ENCODE measurements at regions not wholly inside any gene's neighbourhood (a gene's known extent, or its start where the extent isn't known, plus 50 kb on each side); places are given as distances from the start of the nearest gene placed in this dataset.

- DNase-seq = no peak
These were observed 189.7 kb downstream of the BCAT1 start for GRCh38 chr12:24759155-24759554.

GRCh38 chr12:24756479-24757024, 192.3 kb downstream of the BCAT1 start:
- no peak for DNase-seq

DNA sequence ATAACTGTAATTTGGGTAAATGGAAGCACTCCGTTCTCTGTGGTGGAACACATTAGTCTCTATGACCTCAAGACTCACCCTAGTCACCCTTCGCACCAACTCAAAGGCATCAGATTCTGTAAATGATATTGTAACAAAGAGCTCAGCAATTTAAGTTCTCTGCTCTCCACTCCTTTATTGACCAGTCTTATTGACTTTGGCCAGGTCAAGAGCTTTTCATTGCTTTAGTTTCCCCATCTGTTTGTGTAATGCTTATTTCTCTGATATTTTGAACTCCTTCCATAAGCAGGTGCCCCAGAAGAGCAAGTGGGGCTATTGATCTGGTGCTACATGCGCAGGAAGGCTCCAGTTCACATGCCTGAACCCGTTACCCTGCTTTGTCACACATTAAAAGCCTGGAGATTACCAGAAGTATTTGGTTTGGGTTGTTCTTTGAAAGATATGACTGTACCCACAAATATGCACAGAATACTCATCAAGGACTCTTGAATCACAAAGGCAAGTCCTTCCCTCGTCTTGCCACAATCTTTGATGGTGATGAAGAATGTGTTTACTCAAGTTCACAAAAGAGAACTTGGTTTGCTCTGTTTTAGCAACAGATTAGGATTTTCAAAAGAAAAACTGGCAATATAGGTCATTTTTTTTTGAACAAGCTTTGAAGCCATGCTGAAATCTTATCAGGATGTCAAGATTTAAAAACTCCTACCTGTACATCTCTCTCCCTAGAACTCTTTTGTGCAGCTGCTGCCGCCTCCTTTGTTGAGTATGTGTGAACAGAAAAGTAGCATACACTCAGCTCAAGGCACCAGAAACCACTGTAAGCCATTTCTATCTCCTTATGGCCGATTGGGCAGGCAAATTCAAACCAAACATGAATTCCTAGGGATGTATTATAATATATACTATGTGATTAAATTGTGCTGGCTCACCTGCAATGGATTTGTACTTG, 193.9 kb downstream of the BCAT1 start:
- DNase-seq = no peak

DNA sequence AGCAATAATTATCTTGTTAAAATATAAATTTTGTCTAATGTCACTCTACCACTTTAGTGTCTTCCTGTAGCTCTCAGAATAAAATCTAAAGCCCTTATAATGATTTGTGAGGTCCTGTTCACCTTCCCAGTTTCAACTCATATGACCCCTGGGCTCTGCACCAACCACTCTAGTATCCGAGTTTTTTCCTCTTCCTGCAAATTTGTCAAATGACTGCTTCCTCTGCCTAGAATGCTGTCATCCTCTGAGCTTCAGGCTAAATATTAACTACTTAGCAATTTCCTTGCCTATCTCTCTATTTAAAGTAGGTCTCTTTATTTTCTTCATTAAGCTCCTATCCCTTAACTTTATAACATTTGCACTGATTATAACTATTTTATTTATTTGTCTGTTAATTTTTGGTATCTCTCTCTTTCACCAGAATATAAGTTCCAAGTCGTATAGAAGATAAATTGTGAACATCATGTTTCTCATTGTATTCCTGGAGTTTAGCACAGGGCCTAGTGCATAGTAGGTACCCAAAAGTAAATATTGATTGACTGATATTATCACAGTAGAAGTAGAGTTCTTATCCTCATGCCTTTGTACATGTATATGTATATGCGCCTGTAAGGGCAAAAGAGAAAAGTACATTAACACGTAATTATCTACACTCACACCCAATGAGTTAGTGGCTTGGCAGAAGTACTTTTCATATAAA, 196.0 kb downstream of the BCAT1 start:
- DNase-seq = no peak

- no peak for DNase-seq
These were observed 197.7 kb downstream of the BCAT1 start for GRCh38 chr12:24751181-24751580.

DNA sequence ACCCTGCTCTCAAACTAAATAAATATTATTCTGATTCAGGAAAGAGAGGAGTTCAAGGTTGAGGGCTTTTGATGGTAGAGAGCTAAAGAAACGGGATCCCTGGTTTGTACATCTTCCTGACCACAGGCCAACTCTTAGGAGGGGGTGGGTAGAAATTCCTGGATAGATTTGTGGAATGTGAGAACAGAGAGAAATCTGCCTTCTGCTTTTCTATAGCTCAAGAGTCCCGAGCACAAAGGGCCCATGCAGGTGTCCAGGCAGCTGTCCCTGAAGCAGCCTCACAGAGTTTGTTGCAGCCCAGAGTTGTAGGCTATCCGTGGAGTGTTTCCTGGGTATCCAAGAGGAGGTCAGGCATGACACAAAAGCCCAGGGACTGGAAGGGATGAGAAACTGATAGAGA, 198.6 kb downstream of the BCAT1 start:
- DNase-seq = no peak

DNA sequence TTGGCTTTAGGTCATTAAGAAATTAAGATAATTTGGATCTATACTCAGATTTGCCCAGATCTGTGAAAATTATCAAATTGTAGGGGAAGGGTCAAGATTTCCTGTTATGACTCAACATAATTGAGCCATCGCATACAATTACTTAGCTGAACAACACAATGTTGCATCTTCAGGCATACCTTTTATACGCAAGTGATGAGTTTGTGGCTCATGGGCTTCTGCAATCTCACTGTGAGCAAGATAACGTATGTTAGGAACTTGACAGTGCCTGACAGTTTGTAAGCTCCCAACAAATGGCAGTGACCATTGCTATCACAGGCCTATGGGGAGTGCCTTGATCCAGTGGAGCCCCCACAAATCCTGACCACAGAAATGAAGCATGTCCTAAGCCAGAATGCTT, 199.7 kb downstream of the BCAT1 start:
- no peak for DNase-seq

DNA sequence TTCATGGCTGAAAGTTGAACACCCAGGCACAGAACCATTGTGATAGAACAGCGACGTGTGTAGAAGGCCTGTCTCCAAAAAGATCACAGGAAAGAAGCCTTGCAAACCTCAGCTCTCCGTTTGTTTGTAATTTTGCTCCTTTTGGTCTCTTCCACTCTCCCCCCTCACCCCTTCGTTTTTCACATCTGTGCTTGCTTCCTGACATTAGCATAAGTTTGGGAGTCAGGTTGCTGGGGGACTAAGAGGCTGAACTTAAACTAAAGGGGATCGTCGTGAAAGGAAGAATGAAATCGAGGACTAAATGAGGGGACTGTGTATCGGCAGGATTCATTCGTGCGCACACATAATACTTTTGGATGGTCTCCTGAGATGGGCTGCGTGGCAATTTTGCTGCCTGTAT, 200.6 kb downstream of the BCAT1 start:
- DNase-seq = no peak

DNA sequence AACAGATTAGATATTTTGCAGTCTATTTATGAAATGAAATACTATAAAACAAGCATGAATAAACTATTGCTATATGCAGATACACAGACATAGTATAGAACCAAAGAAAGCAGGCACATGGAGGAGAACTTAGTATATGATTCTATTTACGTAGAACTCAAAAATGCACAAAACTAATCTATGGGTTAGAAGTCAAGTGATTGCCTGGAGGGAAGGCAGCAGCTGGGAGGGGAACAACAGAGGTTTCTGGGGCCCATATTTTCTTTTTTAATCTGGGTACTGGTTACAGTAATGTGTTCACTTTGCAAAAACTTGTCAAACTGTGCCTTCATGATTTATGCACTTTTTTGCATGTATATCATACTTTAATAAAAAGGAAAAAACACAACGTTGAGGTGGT, 202.0 kb downstream of the BCAT1 start:
- DNase-seq = no peak

DNA sequence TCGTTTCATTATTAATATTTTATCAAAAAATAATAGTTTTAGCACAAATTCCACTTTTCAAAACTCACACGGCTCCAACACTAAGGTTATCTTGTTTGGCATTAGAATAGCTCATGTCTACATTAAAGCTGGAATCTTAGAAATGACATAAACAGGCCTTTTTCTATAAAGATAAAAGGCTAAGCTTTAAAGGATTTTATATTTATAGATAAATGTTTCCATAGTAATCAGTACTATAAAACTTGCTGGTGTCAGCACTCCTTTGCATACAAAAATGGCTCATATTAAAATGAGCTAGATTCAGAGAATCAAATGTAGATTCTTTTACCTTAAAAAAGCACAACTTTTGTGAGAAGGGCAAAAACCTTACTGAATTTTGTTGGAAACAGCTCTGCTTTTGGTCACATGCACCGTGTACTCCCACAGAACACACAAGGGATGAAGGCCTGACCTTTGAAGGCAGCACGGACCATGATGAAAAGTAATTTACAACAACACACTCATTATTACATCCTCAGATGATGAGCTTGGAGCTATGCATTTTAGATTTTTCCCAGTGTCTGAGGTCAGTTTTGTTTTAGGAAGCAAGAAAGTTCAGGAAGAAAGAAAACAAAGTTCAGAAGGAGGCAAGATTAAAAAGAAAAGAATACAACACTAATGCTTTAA, 202.8 kb downstream of the BCAT1 start:
- no peak for DNase-seq

DNA sequence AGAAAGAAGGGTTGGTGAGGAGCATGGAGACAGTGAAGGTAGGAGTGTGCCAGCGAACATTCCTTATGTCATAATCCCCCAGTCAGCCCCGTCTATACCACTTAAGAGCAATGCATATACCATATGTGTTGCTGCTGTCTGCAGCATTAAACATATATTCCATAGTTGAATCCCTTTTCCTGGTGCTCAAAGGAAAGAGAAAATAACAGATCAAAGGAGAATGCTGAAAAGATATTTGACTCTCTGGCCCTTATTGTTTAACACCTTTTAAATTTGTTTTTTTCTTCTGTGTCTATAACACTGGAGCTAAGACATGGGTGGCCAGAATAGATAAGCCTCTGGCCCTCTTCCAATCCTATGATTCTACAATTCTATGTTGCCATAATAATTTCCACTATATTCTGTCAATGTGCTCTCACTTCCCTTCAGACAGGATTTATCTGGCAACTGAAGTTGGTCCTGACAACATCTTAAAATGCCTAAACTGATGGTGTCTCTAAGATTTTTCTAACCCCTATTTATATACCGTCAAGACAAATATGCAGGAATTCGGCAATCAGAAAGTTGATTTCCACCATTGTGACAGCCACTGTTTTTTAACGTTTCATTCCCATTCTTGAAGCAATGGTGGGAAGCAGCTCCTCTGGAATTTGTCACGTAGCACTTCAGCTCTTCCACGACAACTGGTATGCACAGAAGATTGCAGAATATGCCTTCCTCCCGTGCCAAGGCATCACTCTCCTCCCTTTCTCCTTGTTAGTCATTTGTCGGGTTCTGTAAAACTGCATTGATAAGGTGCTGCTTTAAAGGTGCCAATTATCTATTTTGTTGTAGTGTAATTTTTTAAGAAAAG, 204.7 kb downstream of the BCAT1 start:
- no peak for DNase-seq

GRCh38 chr12:24742378-24742777, 206.5 kb downstream of the BCAT1 start:
- no peak for DNase-seq

DNA sequence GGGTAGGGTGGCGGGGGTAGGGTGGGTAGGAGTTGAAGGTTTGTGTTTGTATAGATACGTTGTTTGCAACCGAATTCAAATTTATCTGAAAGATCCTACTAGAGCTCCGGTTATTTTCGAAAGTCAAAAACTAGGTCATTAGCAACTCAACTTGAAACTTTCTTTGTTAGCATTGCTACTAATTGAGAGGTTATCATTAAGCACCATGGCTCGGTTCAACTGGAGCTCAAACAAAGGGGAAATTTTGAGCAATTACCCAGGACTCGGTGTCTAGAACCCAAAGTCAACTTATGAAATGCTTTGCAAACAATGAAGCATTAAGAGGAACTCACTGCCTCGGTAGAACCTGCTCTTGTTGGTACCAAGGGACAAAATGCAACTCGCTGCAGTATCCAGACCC, 207.7 kb downstream of the BCAT1 start:
- DNase-seq = no peak

DNA sequence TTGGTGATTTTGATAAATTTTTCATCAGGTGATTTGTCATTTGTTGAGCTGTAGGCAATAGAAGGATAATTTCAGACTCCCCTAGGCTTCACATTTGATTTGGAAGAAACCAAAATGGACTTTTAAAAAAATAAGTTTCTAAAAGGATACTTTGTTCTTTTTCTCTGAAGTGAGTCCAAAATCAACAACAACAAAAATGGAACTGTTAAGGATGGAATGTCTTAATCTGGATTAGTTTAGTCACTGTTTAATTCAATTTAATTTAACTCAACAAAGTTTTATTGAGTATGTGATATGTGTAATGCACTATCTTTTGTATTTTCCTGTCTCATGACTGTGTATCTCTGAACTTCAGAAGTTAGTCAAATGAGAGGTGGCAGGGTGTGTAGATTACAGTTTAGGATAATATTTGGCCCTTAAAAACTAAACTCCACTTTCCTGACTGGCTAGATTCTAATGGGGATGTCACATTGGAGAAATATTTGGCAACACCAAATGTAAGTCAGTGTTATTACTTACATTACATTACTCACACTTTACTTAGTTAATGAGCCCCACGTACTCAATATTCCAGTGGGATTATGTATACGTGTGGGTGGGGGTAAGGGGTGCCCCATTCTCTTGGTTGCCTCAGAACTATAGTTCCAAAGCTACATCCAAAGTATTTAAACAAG, 209.7 kb downstream of the BCAT1 start:
- DNase-seq = no peak

- no peak for DNase-seq
These were observed 210.5 kb downstream of the BCAT1 start for GRCh38 chr12:24738441-24738840.

GRCh38 chr12:24731596-24731995, 217.3 kb downstream of the BCAT1 start:
- DNase-seq = no peak

GRCh38 chr12:24730489-24730896, 218.4 kb downstream of the BCAT1 start:
- no peak for DNase-seq

- no peak for DNase-seq
These were observed 220.1 kb downstream of the BCAT1 start for GRCh38 chr12:24728826-24729225.

- no peak for DNase-seq
These were observed 220.5 kb downstream of the BCAT1 start for GRCh38 chr12:24728366-24728765.

DNA sequence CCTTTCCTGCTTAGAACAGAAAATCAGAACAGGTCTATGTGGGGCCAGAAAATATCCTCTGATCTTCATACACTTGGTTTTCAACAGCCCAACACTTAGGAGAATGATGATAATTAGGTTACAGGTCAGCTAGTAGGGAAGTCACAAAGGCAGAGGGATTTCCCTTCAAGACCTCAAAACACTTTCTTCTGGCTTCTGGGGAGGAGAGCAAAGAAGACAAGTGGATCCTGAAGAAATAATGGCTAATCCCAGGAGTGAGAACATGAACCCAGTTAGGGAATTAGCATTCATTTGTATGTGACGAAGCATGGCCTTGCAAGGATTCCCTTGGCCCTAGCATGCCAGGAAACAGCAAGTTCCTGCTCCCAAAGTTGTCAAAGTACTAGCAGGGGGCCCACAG, 223.3 kb downstream of the BCAT1 start:
- DNase-seq = no peak

GRCh38 chr12:24724814-24725213, 224.1 kb downstream of the BCAT1 start:
- DNase-seq = no peak

- DNase-seq = no peak
These were observed 225.1 kb downstream of the BCAT1 start for GRCh38 chr12:24723759-24724158.

Measured in NCI-H1417 treated with DMSO at 0.1 percent for 48 hours (cell line).